HS-5 (cell line): ENCODE measurements at regions not wholly inside any gene's neighbourhood (a gene's known extent, or its start where the extent isn't known, plus 50 kb on each side); places are given as distances from the start of the nearest gene placed in this dataset.

Experiments used
- DNase-seq: peaks from one replicate; pipeline ENCODE4 v3.0.0-alpha.2; 2012; ENCODE audit warnings: low read depth

DNA sequence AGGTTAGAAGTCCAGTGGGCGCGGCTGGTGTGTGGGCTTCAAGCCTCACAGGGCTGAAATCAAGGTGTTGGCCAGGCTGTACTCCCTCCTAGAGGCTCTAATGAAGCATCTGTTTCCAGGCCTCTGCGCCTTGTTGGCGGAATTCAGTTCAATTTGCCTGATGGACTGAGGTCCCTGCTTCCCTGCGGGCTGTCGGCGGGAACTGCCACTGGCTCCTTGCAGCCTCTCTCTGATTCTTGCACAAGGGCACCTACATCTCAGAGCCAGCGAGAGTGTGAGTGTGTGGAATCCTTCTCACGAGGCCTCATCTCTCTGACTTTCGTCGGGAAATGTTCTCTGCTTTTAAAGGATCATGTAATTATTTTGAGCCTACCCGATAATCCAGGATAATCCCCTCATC, 128.6 kb downstream of the DLEU7 start:
- DNase-seq, result no peak

DNA sequence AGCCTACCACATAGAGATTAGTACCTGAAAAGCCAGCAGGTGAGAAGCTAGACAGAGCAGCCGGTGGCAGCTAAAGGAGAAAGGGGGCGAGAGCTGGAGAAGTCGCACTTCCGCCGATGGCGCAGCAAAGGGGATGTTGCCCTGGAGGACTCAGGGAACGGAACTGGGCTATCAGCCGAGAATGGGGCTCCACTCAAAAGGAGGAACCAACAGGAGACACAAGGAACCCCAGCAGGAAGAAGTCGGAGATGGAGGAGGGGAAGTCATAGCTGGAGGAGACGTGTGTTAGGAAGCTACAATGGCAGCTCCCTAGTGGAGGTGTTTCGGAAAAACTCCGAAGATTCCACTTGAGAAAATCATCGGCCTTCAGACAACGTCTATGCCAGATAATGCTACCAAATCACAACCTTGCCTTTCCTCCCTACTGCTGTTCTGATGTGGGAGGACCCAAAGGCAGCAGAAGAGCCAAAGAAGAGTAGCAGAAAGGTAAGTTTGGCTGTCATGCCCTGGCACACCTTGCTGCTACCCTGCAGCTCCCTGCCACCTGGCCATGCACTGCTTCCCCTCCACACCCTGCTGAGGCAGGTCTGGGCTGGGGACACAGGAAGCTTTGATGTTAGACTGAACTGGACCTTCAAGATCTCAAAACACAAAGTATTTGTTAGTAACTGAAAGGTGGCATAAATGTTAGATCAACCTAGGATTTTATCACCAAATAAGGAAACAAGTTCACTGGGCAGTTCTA, 127.9 kb downstream of the DLEU7 start:
- DNase-seq, result no peak

- no peak for DNase-seq
Measured at GRCh38 chr13:50720861-50721671, 122.4 kb downstream of the DLEU7 start.

DNA sequence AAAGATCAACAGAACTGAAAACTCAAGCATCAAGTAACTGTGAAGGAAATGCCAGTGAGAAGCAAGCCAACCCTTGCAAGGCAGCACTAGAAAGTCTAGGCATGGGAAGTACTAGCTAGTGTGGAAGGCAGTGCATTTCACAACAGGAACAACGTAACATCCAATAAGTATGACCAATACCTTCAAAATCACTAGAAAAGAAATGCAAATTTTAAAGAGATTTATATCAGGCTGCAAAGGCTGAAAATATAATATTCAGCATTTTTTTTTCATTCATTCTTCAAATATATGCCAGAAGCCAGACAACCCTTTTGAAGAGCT, 121.9 kb downstream of the DLEU7 start:
- DNase-seq, result no peak

DNA sequence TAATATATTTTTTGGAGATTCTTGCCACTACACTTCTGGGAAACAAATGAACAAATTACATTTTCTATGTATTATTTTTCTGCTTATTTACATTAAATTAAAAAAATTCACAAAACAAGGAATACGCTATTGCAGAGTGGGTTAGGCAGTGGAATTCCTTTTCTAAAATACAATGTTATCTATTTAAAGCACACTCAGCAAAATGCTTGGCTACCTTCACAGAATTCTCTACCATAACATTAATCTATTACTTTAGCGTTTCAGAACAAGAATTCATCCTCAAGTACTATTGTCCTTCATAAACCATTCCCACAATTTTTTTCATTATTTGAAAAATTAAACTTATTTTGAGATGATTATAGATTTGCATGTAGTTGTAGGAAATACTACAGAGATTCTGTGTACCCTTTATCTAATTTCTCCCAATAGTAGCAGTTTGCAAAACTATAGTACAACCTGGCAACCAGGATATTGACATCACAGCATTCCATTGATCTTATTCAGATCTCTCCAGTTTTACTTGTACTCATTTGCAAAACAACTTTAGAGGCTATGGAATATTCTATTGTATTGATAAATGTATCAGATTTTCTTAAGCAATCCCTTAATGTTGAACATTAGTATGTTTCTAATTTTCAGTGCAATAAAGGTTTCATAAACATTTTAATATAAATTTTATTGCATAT, 120.9 kb downstream of the DLEU7 start:
- no peak for DNase-seq

GRCh38 chr13:50724438-50724837, 119.1 kb downstream of the DLEU7 start:
- DNase-seq, result no peak

DNA sequence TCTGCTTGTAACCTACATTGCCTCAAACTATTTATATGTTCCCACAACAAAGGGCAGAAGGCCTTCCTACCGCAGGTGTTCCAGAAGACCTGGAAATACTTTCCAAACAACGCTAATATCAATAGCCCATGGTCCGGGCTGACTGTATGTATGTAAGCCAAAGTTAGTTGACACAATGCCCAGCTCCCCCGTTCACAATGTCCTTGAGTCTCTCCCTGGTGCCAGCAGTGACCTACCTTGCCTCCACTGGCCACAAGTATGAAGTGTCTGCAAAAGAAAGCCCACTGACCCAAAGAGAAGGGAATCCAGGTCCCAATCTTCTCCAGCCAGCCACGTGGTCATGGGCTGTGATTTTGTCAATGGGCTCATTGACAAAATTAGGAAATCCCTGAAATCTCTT, 118.6 kb downstream of the DLEU7 start:
- no peak for DNase-seq

DNA sequence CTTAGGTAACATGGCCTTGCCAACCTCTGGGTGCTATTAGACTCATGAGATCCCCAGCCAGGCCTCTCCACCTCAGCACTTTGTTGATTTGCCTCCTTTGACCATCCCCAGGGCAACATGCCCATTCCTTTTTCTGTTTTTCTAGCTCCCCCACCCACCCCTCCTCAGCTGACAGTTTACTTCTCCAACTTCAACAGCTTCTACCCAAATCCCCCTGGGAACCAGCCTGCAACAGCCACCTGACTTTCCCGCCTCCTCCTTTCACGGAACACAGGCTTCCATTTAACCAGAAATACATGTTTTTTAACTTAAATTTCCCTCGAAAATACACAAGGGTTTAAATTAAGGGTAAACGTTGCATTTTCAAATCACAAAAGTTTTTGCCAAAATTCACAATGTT, 117.3 kb downstream of the DLEU7 start:
- no peak for DNase-seq

GRCh38 chr13:50729177-50729576, 114.3 kb downstream of the DLEU7 start:
- DNase-seq, result no peak

- DNase-seq, result no peak
Measured at GRCh38 chr13:50730496-50731351, 112.8 kb downstream of the DLEU7 start.

DNA sequence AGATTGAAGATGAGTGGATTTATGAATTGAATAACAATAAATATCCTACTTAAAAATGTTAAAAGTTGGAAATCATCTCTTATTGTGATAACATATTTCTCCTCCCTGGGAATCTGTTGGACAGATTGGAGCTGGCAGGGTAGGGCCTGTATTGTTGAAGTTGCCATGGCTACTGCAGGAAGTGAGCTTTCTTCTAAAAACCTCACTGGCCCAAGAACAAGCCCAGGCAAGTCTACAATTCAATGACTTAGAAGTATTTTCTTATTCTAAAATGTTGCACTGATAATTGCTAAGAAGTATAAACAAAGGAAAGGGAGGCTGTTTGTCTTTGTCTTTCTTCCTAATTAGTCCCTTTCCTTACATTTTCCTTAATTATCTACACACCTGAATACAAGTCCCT, 112.1 kb downstream of the DLEU7 start:
- no peak for DNase-seq

- no peak for DNase-seq
Measured at GRCh38 chr13:50732712-50733111, 110.8 kb downstream of the DLEU7 start.

DNA sequence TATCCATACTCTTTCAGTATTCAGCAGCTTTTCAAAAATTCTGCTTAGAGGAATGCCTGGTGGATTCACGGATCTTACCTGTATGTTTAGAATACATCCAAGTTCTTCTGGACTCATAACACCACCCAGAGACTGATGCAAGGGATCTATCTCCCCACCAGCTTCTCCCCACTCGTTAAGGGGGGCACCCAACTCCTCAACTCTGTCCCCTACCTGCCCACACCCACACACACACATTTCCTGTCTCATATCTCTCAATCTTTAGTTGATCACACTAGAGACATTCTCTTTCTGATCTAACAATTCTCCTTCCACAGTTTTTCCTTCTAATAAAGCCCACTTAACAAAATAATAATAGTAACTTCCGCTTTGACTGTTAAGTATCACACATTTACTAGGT, 110.1 kb downstream of the DLEU7 start:
- no peak for DNase-seq

- DNase-seq, result no peak
Measured at GRCh38 chr13:50735071-50735470, 108.4 kb downstream of the DLEU7 start.

- no peak for DNase-seq
Measured at GRCh38 chr13:50740052-50740741, 103.3 kb downstream of the DLEU7 start.

GRCh38 chr13:50742353-50742752, 101.1 kb downstream of the DLEU7 start:
- no peak for DNase-seq

- DNase-seq, result no peak
Measured at GRCh38 chr13:50742968-50743367, 100.5 kb downstream of the DLEU7 start.

DNA sequence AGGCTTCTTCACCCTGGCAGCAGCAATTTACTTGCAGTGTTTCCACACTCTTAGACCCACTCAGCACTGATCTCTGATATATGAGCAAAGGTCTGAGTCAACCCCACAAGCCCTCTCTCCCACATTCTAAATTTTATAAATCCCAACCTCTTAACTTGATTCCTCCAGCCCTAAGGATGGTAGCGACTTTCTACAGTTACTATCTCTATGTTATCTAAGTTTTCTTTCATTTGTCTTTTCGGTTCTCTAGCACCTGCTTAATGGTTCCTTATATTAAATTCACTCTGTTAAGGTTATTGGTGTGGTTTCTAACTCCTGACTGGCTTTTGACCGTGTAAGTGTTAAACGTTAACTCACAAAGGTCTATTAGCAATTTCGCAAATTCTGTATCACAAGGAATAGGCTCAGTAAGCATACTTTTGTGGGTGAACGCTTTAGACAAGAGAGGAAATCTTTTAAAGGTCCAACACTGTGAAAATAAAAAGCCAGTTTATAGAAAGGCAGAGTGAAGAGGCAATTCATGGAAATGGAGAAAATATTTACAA, 99.3 kb downstream of the DLEU7 start:
- no peak for DNase-seq

GRCh38 chr13:50745542-50746115, 97.9 kb downstream of the DLEU7 start:
- no peak for DNase-seq

GRCh38 chr13:50747737-50748350, 95.6 kb downstream of the DLEU7 start:
- no peak for DNase-seq
